GM23338 (cell line): ENCODE measurements at regions not wholly inside any gene's neighbourhood (a gene's known extent, or its start where the extent isn't known, plus 50 kb on each side); places are given as distances from the start of the nearest gene placed in this dataset.

Experiments used
- CREB1 ChIP-seq: fragments of 250-450 bp; sonication (Bioruptor Pico); IDR thresholded peaks from 2 replicates; pipeline ENCODE4 v1.5.0; 2020; ENCODE audit warnings: low read depth, mild to moderate bottlenecking, moderate library complexity
- CTCF ChIP-seq, 2 experiments: fragments of 200-600 bp in 1 of 2; sonication (generic) in 1 of 2; conservative IDR thresholded peaks; 2 replicates each; pipeline versions ENCODE4 v1.5.1 to v1.6.1; 2016 to 2017; ENCODE audit warnings: antibody characterized with exemption in 2 of 2, low read depth in 2 of 2, mild to moderate bottlenecking in 2 of 2, moderate library complexity in 1 of 2
- EZH2 ChIP-seq: fragments of 200-600 bp; sonication (generic); IDR thresholded peaks from one replicate; pipeline ENCODE4 v1.8.0; 2017; ENCODE audit warnings: antibody characterized with exemption, mild to moderate bottlenecking, low read depth; ENCODE audit not compliant: unreplicated experiment
- EZH2phosphoT487 ChIP-seq: fragments of 200-600 bp; sonication (generic); IDR thresholded peaks from one replicate; pipeline ENCODE4 v1.8.1; 2018; ENCODE audit warnings: antibody characterized with exemption; ENCODE audit not compliant: unreplicated experiment
- JUNB ChIP-seq: IDR thresholded peaks from one replicate; pipeline ENCODE4 v1.6.1; 2016; ENCODE audit warnings: antibody characterized with exemption; ENCODE audit not compliant: unreplicated experiment
- POLR2AphosphoS5 ChIP-seq: IDR thresholded peaks from 2 replicates; pipeline ENCODE4 v1.6.1; 2016; ENCODE audit warnings: antibody characterized with exemption, low read depth
- STAT1 ChIP-seq: IDR thresholded peaks from one replicate; pipeline ENCODE4 v1.6.1; 2016; ENCODE audit warnings: antibody characterized with exemption; ENCODE audit not compliant: unreplicated experiment
- ZNF114 ChIP-seq: fragments of 250-450 bp; sonication (Bioruptor Pico); IDR thresholded peaks from 2 replicates; pipeline ENCODE4 v1.5.0; 2020; ENCODE audit warnings: mild to moderate bottlenecking, moderate library complexity
- ZNF331 ChIP-seq: fragments of 250-450 bp; sonication (Bioruptor Pico); IDR thresholded peaks from 2 replicates; pipeline ENCODE4 v1.5.0; 2020; ENCODE audit warnings: low read depth, mild to moderate bottlenecking, moderate library complexity
- TF ChIP-seq, protein P1 (sequence below): IDR thresholded peaks from one replicate; pipeline ENCODE4 v1.6.1; 2018; ENCODE audit warnings: antibody characterized with exemption; ENCODE audit not compliant: unreplicated experiment

- no peak for TF ChIP-seq CTCF (conservative IDR thresholded peaks at IDR 0.05; ENCODE audit: low read depth in 2 of 2)
- TF ChIP-seq STAT1, result no peak
- TF ChIP-seq, protein P1, sequence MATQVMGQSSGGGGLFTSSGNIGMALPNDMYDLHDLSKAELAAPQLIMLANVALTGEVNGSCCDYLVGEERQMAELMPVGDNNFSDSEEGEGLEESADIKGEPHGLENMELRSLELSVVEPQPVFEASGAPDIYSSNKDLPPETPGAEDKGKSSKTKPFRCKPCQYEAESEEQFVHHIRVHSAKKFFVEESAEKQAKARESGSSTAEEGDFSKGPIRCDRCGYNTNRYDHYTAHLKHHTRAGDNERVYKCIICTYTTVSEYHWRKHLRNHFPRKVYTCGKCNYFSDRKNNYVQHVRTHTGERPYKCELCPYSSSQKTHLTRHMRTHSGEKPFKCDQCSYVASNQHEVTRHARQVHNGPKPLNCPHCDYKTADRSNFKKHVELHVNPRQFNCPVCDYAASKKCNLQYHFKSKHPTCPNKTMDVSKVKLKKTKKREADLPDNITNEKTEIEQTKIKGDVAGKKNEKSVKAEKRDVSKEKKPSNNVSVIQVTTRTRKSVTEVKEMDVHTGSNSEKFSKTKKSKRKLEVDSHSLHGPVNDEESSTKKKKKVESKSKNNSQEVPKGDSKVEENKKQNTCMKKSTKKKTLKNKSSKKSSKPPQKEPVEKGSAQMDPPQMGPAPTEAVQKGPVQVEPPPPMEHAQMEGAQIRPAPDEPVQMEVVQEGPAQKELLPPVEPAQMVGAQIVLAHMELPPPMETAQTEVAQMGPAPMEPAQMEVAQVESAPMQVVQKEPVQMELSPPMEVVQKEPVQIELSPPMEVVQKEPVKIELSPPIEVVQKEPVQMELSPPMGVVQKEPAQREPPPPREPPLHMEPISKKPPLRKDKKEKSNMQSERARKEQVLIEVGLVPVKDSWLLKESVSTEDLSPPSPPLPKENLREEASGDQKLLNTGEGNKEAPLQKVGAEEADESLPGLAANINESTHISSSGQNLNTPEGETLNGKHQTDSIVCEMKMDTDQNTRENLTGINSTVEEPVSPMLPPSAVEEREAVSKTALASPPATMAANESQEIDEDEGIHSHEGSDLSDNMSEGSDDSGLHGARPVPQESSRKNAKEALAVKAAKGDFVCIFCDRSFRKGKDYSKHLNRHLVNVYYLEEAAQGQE, result no peak
- TF ChIP-seq EZH2phosphoT487, result no peak
- TF ChIP-seq POLR2AphosphoS5, result no peak
- TF ChIP-seq EZH2, result no peak
- TF ChIP-seq ZNF114 (CRISPR knock-in tag), result no peak
- no peak for TF ChIP-seq JUNB
- TF ChIP-seq CREB1 (CRISPR knock-in tag), result no peak
- TF ChIP-seq ZNF331, result no peak
Observed at GRCh38 chr22:33996824-33997223, 76.5 kb upstream of the LARGE1 start.
